ENCODE measurements at regions not wholly inside any gene's neighbourhood (a gene's known extent, or its start where the extent isn't known, plus 50 kb on each side); places are given as distances from the start of the nearest gene placed in this dataset.

DNA sequence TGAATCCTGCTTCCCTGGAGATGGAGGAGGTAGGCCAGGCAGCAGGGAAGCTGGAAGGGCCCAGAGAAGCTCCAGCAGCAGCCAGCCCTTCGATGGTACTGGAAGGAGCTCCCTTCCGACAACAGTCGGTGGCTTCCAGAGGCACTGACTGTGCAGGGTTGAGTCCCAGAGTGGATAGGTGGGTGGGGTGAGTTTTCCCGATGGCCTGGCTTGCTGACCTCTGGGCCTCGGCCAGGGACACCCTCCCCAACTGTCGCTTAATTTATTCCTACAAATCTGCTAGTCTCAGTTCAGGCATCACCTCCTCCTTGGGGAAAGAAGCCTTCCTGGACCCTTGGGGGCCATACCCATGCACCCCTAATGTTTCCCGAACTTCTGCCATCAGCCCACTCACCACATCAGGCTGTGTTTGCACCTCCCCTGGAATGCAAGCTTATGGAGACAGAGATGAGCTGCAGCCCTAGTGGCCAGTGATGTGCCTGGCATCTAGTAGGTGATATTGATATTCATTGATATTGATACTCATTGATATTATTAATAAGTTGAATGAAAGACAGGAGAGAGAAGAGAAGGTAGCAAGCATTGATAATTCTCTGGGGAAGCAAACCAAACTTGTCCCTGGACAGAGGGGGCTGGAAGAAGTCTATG lies 104.6 kb upstream of the BOD1 start:
- TF ChIP-seq, protein P1, sequence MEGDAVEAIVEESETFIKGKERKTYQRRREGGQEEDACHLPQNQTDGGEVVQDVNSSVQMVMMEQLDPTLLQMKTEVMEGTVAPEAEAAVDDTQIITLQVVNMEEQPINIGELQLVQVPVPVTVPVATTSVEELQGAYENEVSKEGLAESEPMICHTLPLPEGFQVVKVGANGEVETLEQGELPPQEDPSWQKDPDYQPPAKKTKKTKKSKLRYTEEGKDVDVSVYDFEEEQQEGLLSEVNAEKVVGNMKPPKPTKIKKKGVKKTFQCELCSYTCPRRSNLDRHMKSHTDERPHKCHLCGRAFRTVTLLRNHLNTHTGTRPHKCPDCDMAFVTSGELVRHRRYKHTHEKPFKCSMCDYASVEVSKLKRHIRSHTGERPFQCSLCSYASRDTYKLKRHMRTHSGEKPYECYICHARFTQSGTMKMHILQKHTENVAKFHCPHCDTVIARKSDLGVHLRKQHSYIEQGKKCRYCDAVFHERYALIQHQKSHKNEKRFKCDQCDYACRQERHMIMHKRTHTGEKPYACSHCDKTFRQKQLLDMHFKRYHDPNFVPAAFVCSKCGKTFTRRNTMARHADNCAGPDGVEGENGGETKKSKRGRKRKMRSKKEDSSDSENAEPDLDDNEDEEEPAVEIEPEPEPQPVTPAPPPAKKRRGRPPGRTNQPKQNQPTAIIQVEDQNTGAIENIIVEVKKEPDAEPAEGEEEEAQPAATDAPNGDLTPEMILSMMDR (IDR thresholded peaks at IDR 0.05) = no peak
- no peak for TF ChIP-seq ZFX (IDR thresholded peaks at IDR 0.05; ENCODE audit: borderline replicate concordance)
